Nephron (organoid): ENCODE measurements at regions not wholly inside any gene's neighbourhood (a gene's known extent, or its start where the extent isn't known, plus 50 kb on each side); places are given as distances from the start of the nearest gene placed in this dataset.

Experiments used
- H3K27ac Mint-ChIP-seq, 3 experiments: 2 replicates each; pipeline ENCODE4 v1.8.0; 2020; ENCODE audit warnings: mixed read lengths in 3 of 3, mild to moderate bottlenecking in 2 of 3, moderate library complexity in 1 of 3
- H3K27me3 Mint-ChIP-seq: 2 replicates; pipeline ENCODE4 v1.8.0; 2021; ENCODE audit warnings: low read depth, mild to moderate bottlenecking, moderate library complexity, mixed read lengths
- H3K36me3 Mint-ChIP-seq: 2 replicates; pipeline ENCODE4 v1.8.0; 2020; ENCODE audit warnings: low read depth, mixed read lengths
- H3K4me1 Mint-ChIP-seq: 2 replicates; pipeline ENCODE4 v1.8.0; 2020; ENCODE audit warnings: mixed read lengths
- H3K4me3 Mint-ChIP-seq, 3 experiments: 2 replicates each; pipeline ENCODE4 v1.8.0; 2020; ENCODE audit warnings: mild to moderate bottlenecking in 3 of 3, mixed read lengths in 3 of 3, moderate library complexity in 2 of 3
- H3K9me3 Mint-ChIP-seq: 2 replicates; pipeline ENCODE4 v1.8.0; 2020; ENCODE audit warnings: mixed read lengths
- CTCF ChIP-seq, 3 experiments: fragments of 200-600 bp; sonication (generic); IDR thresholded peaks; one replicate each; pipeline ENCODE4 v1.5.0; 2021; ENCODE audit warnings: antibody characterized with exemption in 3 of 3; ENCODE audit not compliant: unreplicated experiment in 3 of 3

- Mint-ChIP-seq H3K27me3 (no peaks in the 10 kb centered on the region), H3K27ac (peak overlapping the region in 2 of 3 experiments; percentile 33 to 34), H3K36me3 (no peaks in the 10 kb centered on the region), H3K4me3 (no peak overlapping the region), H3K9me3 (no peaks in the 10 kb centered on the region), H3K4me1 (no peaks in the 10 kb centered on the region)
- TF ChIP-seq CTCF (IDR thresholded peaks at IDR 0.05; ENCODE audit: unreplicated experiment in 3 of 3), result no peak
Observed at GRCh38 chr7:116139007-116139406, 71.3 kb upstream of the TES start.

DNA sequence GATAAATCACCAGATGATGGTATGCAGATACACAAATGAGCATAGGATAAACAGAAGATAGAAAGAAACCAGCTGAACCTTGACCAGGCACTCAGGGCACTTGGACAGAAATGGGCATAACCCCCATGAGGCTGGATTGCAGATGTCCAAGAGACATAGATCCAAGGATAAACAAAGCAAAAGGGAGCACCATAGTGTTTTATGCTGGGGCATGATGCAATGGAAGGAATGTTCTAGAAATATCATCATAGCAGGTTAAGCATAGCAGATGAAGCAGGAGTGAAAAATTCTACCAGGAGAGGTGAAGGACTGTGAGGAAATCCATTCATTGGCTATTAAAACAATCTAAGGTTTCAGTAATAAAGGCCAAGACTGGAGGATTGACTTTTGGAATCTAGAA is 70.5 kb upstream of the TES start:
- Mint-ChIP-seq H3K27ac (no peak overlapping the region), H3K9me3 (no peaks in the 10 kb centered on the region), H3K4me1 (no peaks in the 10 kb centered on the region), H3K36me3 (no peaks in the 10 kb centered on the region), H3K27me3 (no peaks in the 10 kb centered on the region), H3K4me3 (no peak overlapping the region)
- no peak for TF ChIP-seq CTCF (IDR thresholded peaks at IDR 0.05; ENCODE audit: unreplicated experiment in 3 of 3)

GRCh38 chr7:116142374-116142773 is 68.0 kb upstream of the TES start:
- Mint-ChIP-seq H3K27me3 (no peaks in the 10 kb centered on the region), H3K4me1 (no peaks in the 10 kb centered on the region), H3K27ac (no peak overlapping the region), H3K9me3 (no peaks in the 10 kb centered on the region), H3K4me3 (no peak overlapping the region), H3K36me3 (no peaks in the 10 kb centered on the region)
- TF ChIP-seq CTCF (IDR thresholded peaks at IDR 0.05; ENCODE audit: unreplicated experiment in 3 of 3), result no peak

DNA sequence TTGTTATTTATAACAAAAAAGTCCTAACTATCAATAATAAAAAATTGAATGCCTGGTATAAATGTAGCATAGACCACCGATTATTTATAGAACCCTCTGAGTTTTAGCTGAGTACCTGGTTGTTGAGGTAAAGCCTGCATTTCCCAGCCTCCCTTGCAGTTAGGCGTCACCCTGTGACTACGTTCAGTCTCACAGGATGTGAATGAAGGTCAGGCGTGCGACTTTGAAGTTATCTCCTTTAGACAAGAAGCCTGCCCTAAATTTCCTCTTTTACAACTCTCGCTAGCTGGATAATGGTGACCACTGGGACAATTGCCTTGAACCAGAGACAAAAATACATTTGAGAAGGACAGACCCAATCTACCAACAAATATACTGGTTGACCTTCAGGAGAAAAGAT is 67.5 kb upstream of the TES start:
- TF ChIP-seq CTCF (IDR thresholded peaks at IDR 0.05; ENCODE audit: unreplicated experiment in 3 of 3), result no peak
- H3K9me3 Mint-ChIP-seq, result no peaks in the 10 kb centered on the region
- no peak overlapping the region for H3K4me3 Mint-ChIP-seq
- no peak overlapping the region for H3K27ac Mint-ChIP-seq
- no peaks in the 10 kb centered on the region for H3K36me3 Mint-ChIP-seq
- no peaks in the 10 kb centered on the region for H3K27me3 Mint-ChIP-seq
- no peaks in the 10 kb centered on the region for H3K4me1 Mint-ChIP-seq

DNA sequence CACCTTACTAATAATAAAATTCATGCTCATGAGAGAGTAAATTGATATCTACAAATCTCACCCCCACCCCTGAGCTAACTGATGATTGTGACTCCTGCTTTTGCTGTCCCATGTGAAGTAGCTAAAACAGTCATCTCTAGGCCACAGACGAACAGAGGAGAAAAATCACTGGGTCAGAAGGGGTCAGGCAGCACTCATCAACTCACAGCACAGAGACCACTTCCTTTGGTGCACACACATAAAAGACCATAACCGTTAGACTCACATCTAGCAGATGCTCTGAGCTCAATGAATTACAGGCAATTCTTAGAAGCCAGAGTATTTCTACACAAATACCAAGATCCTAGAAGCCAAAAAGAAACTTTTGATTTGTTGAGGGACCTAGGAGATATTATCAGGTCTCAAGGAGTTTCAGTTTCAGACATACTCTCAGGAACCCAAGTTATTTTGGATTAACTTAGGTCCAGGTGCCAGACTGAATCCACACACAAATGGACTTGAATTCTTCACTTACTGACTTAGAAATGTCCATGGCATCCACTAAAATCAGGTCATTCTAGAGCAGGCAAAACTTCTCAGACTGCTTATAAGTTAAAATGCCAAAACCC is 65.0 kb upstream of the TES start:
- no peak overlapping the region for H3K4me3 Mint-ChIP-seq
- no peaks in the 10 kb centered on the region for H3K9me3 Mint-ChIP-seq
- TF ChIP-seq CTCF (IDR thresholded peaks at IDR 0.05; ENCODE audit: unreplicated experiment in 3 of 3), result no peak
- no peaks in the 10 kb centered on the region for H3K4me1 Mint-ChIP-seq
- H3K27ac Mint-ChIP-seq, result no peak overlapping the region
- no peaks in the 10 kb centered on the region for H3K27me3 Mint-ChIP-seq
- H3K36me3 Mint-ChIP-seq, result no peaks in the 10 kb centered on the region

DNA sequence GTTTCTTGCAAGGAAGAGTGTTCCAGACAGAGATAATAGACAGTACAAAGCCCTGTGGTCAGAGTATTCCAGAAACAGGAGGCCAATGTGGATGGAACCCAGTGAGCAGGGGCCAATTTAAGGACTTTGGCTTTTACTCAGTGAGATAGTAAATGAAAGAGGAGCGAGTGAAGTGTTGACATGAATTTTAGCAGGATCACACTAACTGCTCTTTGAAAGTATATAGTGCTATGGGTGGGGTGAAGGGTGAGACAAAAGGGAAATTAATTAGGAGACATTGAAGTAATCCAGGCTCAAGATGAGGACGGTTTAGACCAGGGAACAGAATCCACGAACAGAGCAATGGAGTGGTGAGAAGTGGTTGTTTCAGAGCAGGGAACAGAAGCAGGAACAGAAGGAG is 62.2 kb upstream of the TES start:
- Mint-ChIP-seq H3K4me3 (no peak overlapping the region), H3K27ac (no peak overlapping the region), H3K9me3 (no peaks in the 10 kb centered on the region), H3K36me3 (no peaks in the 10 kb centered on the region), H3K4me1 (no peaks in the 10 kb centered on the region), H3K27me3 (no peaks in the 10 kb centered on the region)
- no peak for TF ChIP-seq CTCF (IDR thresholded peaks at IDR 0.05; ENCODE audit: unreplicated experiment in 3 of 3)
